ENCODE measurements at regions not wholly inside any gene's neighbourhood (a gene's known extent, or its start where the extent isn't known, plus 50 kb on each side); places are given as distances from the start of the nearest gene placed in this dataset.

DNA sequence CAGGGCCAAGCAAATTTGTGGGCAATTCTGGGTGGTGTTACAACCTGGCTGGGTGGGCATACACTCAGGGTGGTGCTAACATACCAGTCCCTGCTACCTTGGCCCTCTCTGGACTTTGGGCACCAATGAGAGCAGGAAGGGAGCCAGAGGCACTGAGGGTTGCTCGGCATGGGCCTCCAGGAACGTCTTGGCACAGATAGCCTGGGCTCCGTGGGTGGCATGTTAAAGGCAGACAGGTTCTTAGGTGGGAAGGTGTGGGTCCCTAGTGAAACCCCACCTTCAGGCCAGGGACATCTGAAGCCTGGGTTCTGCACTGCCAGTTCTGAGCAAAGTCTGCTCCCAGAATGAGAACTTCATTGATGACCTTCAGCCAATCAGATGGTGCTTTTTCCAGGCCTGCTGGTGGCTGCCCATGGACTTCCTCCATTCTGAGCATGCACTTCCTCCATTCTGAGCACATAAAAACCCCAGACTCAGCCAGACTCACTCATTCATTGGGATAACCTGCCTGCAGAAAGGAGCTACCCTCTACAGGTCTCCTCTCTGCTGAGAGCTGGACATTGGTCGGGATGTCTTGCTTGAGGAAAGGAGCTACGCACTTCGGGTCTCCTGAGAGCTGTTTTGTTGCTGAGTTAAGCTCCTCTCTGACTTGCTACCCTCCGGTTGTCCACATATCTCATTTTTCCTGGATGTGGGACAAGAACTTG is 2567.1 kb downstream of the PCDH9 start:
- TF ChIP-seq MYC (IDR thresholded peaks at IDR 0.05; ENCODE audit: low read depth, low read length), result no peak
- TF ChIP-seq, protein P1, sequence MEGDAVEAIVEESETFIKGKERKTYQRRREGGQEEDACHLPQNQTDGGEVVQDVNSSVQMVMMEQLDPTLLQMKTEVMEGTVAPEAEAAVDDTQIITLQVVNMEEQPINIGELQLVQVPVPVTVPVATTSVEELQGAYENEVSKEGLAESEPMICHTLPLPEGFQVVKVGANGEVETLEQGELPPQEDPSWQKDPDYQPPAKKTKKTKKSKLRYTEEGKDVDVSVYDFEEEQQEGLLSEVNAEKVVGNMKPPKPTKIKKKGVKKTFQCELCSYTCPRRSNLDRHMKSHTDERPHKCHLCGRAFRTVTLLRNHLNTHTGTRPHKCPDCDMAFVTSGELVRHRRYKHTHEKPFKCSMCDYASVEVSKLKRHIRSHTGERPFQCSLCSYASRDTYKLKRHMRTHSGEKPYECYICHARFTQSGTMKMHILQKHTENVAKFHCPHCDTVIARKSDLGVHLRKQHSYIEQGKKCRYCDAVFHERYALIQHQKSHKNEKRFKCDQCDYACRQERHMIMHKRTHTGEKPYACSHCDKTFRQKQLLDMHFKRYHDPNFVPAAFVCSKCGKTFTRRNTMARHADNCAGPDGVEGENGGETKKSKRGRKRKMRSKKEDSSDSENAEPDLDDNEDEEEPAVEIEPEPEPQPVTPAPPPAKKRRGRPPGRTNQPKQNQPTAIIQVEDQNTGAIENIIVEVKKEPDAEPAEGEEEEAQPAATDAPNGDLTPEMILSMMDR (IDR thresholded peaks at IDR 0.05; ENCODE audit: extremely low read depth in 1 of 2, insufficient read depth in 1 of 2, low read depth in 1 of 2, low read length in 2 of 2), result no peak
- TF ChIP-seq EZH2 (IDR thresholded peaks at IDR 0.05; ENCODE audit: borderline replicate concordance, low read depth, low read length, severe bottlenecking), result no peak

All from endothelial cell of umbilical vein (primary cell).